GM18907 (cell line): ENCODE measurements at regions not wholly inside any gene's neighbourhood (a gene's known extent, or its start where the extent isn't known, plus 50 kb on each side); places are given as distances from the start of the nearest gene placed in this dataset.

Experiments used
- ATAC-seq: cut with Tn5 transposase; IDR thresholded peaks from one replicate; pipeline ENCODE4 v1.9.1; 2021; ENCODE audit warnings: mild to moderate bottlenecking, moderate library complexity; ENCODE audit not compliant: unreplicated experiment

DNA sequence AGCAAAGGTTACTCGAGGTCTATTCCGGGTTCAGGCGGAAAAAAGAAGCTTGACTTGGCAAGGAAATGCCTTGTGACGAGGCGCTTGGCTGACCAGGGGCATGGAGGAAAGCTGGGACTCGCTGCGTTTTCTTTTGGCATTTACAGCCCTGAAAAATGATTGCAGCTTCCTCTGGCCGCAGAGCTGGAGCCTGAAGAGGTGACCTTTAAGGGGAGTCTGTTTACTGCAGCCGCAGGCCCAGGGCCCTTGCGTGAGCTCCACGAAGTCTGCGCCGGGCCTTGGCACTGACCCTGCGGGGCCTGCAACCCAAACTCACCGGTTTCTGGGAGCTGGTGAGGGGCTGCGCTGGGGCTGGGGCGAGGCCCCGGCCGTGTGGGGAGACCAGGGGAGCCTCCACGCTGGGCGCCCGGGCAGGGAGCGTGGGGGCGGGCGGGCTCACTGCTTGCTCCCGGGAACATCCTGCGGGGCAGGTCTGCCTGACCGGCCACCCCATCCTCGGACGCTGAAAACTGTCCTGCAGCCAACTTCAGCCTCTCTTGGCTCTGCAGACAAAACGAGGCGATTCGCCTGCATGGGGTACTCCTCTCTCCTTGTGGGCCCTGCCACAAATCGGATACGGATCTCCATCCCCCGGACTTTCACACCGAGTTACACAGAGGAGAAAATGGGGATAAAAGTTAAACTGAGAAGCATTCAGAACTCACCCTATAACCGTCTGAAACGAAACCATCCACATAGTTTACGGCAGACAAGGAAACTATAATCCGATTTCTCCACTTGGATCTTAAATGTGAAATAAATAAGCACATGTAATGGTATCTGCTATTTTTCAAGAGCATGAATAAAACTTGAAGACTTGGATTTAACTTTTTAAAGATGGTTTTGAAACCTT is 206.3 kb upstream of the FOXF1 start:
- no peak for ATAC-seq

- ATAC-seq: no peak
Measured at GRCh38 chr16:86304868-86305267, 205.5 kb upstream of the FOXF1 start.

DNA sequence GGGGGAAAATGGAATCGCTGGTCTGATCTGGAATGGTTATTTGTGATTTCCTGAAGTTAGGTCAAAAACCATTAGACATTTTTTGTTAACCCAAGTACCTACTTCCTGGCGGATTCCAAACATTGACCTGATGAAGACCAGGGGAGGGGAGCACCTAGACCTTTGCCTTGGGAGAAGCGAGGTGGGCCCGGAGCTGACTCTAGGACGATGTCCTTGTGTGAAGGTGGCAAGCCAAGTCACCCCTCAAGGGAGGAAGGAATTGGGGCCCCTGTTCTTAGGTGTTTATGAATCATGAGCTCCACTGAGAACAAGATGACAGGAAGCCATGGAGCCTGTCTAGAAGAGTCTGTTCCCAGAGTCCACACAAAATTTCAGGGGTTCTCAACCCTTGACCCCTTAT is 204.9 kb upstream of the FOXF1 start:
- ATAC-seq: no peak

DNA sequence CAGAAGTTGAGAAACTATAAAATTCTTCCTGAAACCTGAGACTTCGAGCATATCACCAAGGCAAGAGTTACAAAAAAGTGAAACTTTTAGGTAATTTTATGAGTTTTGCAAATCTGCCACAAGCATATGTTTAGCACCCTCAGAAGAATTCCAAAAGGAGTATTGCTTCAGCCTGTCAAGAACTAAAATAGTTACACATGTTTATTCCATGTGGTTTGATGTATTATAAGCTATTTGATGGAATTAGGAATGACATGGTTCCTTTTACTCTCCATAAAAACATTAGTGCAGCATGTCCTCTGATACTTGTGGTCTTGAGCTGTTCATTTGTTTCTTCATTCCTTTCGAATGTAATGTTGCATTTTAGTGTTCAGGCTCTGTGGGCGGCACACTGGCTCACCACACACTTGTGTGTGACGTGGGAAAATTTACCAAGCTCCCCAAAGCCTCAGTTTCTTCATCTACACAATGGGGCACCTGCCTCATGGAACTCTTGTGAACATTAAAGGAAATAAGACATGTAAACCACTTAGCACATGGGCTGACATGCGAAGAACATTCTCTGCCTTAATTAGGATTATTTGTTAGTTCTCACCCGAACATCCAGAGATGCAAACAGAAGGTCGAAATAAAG is 204.2 kb upstream of the FOXF1 start:
- ATAC-seq: no peak

GRCh38 chr16:86306811-86307513 is 203.4 kb upstream of the FOXF1 start:
- ATAC-seq: no peak

DNA sequence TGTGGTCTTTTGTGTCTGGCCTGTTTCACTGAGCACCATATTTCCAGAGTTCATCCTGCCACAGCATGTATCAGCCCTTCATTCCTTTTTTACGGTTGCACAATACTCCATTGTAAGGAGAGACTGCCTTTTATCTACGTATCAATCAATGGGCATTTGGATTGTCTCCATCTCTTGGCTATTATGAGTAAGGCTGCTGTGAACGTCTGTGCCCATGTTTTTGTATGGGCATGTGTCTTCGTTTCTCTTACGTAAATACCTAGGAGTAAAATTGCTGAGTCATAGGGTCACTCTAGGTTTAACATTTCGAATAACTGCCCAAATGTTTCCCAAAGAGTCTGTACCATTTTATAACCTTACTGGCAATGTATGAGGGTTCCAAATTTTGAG is 202.8 kb upstream of the FOXF1 start:
- no peak for ATAC-seq

DNA sequence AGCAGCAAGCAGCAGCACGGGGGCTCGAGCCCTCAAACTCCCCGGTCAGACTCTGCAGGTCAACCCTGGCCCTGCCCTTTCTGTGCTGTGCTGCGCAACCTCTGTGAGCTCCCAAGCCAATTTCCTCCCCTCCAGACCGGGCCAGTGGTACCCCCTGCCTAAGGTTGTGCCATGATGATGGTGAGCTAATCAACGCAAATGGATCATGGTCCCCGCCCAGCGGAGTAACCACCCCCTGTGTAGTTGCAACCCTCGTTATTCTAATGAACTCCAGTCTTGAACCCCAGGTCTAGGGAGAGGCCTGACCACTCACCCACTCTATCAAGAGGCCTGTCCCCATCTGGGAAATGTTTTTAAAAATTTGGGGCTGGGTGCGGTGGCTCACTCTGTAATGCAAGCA is 201.8 kb upstream of the FOXF1 start:
- no peak for ATAC-seq

DNA sequence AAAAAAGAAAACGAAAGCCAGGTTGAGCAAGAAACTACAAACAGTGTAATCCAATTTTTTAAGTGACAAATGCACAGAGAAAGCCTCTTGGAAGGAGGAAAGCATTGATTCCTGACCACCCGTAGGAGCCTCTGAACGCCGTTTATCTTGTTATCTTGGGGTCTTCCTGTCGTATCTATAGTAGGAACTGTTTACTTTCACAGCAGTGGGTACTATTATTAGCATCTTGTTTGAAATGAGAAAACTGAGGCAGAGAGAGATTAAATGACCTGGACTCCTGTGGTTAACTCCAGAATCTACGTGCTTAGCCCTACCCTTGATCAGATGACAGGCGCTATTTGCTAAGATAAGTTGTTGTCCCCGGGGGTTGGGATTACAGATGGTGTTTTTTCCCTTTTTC is 196.7 kb upstream of the FOXF1 start:
- ATAC-seq: no peak

- no peak for ATAC-seq
Measured at GRCh38 chr16:86314402-86315025, 195.8 kb upstream of the FOXF1 start.

- ATAC-seq: no peak
Measured at GRCh38 chr16:86316967-86317812, 193.1 kb upstream of the FOXF1 start.

GRCh38 chr16:86317813-86318650 is 192.3 kb upstream of the FOXF1 start:
- no peak for ATAC-seq

- no peak for ATAC-seq
Measured at GRCh38 chr16:86319585-86320236, 190.6 kb upstream of the FOXF1 start.

GRCh38 chr16:86320237-86320595 is 190.1 kb upstream of the FOXF1 start:
- ATAC-seq: no peak

DNA sequence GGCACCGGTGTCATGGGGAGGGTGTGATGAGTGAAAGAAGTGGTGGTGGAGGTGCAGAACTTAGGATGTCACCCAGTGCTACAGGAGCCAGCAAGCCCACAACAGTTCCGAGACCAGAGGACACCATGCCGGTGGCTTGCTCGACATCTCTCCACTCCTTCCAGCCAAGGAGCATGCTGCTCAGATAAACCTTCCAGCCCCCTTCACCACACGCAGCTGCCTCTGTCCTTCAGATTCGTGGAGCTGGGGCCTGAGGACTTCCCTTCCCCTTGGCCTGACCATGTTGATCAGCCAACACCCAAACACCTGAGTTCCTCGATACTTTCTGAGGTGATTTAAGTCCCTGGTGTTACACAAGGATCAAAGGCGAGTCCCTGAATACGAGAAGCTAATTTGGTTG is 188.8 kb upstream of the FOXF1 start:
- no peak for ATAC-seq

GRCh38 chr16:86322283-86322682 is 188.0 kb upstream of the FOXF1 start:
- no peak for ATAC-seq

- no peak for ATAC-seq
Measured at GRCh38 chr16:86322806-86323205, 187.5 kb upstream of the FOXF1 start.

DNA sequence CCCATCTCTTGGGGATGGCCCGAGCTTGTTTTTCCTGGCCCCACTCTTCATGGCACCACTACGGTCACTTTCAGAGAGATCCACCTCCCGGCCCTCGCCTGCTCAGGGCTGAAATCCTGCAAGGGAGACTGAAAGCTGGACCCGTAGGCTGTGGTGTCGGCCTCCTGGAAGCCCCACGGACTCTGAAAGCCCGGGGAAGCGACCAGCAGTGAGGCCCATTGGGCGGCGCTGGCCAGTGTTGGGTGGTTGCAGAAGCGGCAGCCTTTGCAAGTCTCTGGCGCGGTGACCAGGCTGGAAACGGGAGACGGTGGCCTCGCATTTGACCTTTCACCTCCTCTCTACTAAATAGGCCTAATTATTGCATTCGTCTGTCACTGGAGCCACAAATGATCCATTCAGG is 186.0 kb upstream of the FOXF1 start:
- no peak for ATAC-seq

GRCh38 chr16:86325360-86325759 is 185.0 kb upstream of the FOXF1 start:
- ATAC-seq: no peak

DNA sequence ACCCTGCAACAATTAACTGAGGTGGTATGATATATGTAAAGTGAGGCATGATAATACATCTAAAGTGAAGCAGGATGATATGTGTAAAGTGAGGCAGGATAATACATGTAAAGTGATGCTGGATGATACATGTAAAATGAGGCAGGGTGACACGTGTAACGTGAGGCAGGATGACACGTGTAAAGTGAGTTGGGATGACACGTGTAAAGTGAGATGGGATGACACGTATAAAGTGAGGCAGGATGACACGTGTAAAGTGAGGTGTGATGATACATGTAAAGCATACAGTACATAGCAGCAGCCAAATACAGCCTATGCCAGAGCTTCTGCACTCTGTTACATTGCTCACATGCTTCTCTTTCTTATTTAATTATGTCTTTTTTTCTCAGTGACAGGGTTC is 184.4 kb upstream of the FOXF1 start:
- ATAC-seq: no peak
